PC-9 (cell line): ENCODE measurements at regions not wholly inside any gene's neighbourhood (a gene's known extent, or its start where the extent isn't known, plus 50 kb on each side); places are given as distances from the start of the nearest gene placed in this dataset.
"Not testable (repeated sequence)": the region's sequence is repeated elsewhere in the genome, so short reads cannot be mapped to it uniquely, and the experiment has no call there.

ENCODE experiments used
- BruUV-seq: library from RNA; stranded (reverse); fragments of 400-500 nt; replicated peaks from 2 replicates; lab custom pipeline; 2021; lab: Mats Ljungman, UMichigan
- CTCF ChIA-PET: fragments of 300-600 bp; sonication (Branson Sonifier 250); formaldehyde crosslinking; loops from one replicate; lab custom pipeline; 2022; ENCODE audit warnings: antibody characterized with exemption; lab: Charles Lee
- POLR2A ChIA-PET: fragments of 300-600 bp; sonication (Branson Sonifier 250); formaldehyde crosslinking; loops from one replicate; lab custom pipeline; 2022; ENCODE audit warnings: antibody characterized with exemption; ENCODE audit not compliant: unreplicated experiment; lab: Charles Lee
- DNase-seq, 2 experiments: peaks; one replicate each; pipeline versions ENCODE4 v3.0.0 to v3.0.0-alpha.2; 2015 to 2022; ENCODE audit warnings: mixed read lengths in 1 of 2
- H2AFZ ChIP-seq: fragments of 200-600 bp; sonication (generic); 2 replicates; pipeline ENCODE4 v1.8.1; 2017; ENCODE audit warnings: antibody characterized with exemption
- H3F3A ChIP-seq: fragments of 200-600 bp; sonication (generic); 2 replicates; pipeline ENCODE4 v1.8.1; 2017; ENCODE audit warnings: antibody characterized with exemption, mild to moderate bottlenecking, low read depth; ENCODE audit not compliant: insufficient read depth
- H3K27ac ChIP-seq: fragments of 200-600 bp; sonication (generic); 2 replicates; pipeline ENCODE4 v1.6.1; 2016; ENCODE audit warnings: mixed run types
- H3K27me3 ChIP-seq: fragments of 200-600 bp; sonication (generic); 2 replicates; pipeline ENCODE4 v1.6.1; 2016; ENCODE audit warnings: low read depth, mixed run types; ENCODE audit not compliant: insufficient read depth
- H3K36me3 ChIP-seq: fragments of 200-600 bp; sonication (generic); 2 replicates; pipeline ENCODE4 v1.6.1; 2016; ENCODE audit warnings: low read depth, mixed run types
- H3K4me1 ChIP-seq: fragments of 200-600 bp; sonication (generic); replicated peaks from 2 replicates; pipeline ENCODE4 v1.6.1; 2016; ENCODE audit warnings: mixed run types; ENCODE audit not compliant: insufficient read depth
- H3K4me2 ChIP-seq: fragments of 200-600 bp; sonication (generic); 2 replicates; pipeline ENCODE4 v1.6.1; 2017; ENCODE audit warnings: mixed run types
- H3K4me3 ChIP-seq: fragments of 200-600 bp; sonication (generic); 2 replicates; pipeline ENCODE4 v1.6.1; 2016; ENCODE audit warnings: mixed run types
- H3K79me2 ChIP-seq: fragments of 200-600 bp; sonication (generic); 2 replicates; pipeline ENCODE4 v1.6.1; 2017; ENCODE audit warnings: low read depth, mixed run types
- H3K9me2 ChIP-seq: fragments of 200-600 bp; sonication (generic); 2 replicates; pipeline ENCODE4 v1.8.1; 2017; ENCODE audit warnings: mild to moderate bottlenecking; ENCODE audit not compliant: insufficient read depth
- H3K9me3 ChIP-seq: fragments of 200-600 bp; sonication (generic); 2 replicates; pipeline ENCODE4 v1.8.1; 2016; ENCODE audit warnings: low read depth; ENCODE audit not compliant: insufficient read depth
- H4K20me1 ChIP-seq: fragments of 200-600 bp; sonication (generic); 2 replicates; pipeline ENCODE4 v1.8.1; 2017; ENCODE audit not compliant: insufficient read depth
- EZH2 ChIP-seq: fragments of 200-600 bp; sonication (generic); IDR thresholded peaks from 2 replicates; pipeline ENCODE4 v1.8.0; 2017; ENCODE audit warnings: antibody characterized with exemption, low read depth
- intact Hi-C: fragments of 100-400 bp; cut with micrococcal nuclease; formaldehyde crosslinking; loops from one replicate; pipeline ENCODE4 v1.10.0; 2022; ENCODE audit not compliant: unreplicated experiment
- TF ChIP-seq, protein P1 (sequence below): fragments of 200-600 bp; sonication (generic); conservative IDR thresholded peaks from 2 replicates; pipeline ENCODE4 v1.6.1; 2017; ENCODE audit warnings: mixed run types, antibody characterized with exemption, mild to moderate bottlenecking, moderate library complexity

DNA sequence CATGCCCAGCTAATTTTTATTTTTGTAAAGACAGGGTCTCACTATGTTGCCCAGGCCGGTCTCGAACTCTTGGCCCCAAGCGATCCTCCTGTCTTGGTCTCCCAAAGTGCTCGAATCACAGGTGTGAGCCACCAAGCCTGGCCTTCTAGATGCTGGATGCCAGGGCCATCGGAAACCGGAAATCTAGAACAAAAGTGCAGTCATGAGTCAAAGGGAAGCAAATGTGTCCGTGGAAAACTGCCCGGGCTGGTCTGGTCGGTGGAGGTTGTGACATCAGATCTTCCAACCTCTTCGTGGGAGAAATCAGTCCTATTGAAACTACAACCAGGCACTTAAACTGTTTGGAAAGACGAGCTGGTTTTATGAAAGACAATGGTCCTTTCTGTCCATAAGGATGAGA lies 92.3 kb upstream of the SHOX start:
- no peaks in the 10 kb centered on the region for H3K9me2 ChIP-seq
- DNase-seq, result peak; percentile 11 to 56
- H3K4me3 ChIP-seq, result no peak overlapping the region
- ChIA-PET CTCF (no interaction called here), POLR2A (no interaction called here)
- no peaks in the 10 kb centered on the region for H3K36me3 ChIP-seq
- no peaks in the 10 kb centered on the region for H3K4me1 ChIP-seq
- H3K27ac ChIP-seq, result no peak overlapping the region
- TF ChIP-seq, protein P1, sequence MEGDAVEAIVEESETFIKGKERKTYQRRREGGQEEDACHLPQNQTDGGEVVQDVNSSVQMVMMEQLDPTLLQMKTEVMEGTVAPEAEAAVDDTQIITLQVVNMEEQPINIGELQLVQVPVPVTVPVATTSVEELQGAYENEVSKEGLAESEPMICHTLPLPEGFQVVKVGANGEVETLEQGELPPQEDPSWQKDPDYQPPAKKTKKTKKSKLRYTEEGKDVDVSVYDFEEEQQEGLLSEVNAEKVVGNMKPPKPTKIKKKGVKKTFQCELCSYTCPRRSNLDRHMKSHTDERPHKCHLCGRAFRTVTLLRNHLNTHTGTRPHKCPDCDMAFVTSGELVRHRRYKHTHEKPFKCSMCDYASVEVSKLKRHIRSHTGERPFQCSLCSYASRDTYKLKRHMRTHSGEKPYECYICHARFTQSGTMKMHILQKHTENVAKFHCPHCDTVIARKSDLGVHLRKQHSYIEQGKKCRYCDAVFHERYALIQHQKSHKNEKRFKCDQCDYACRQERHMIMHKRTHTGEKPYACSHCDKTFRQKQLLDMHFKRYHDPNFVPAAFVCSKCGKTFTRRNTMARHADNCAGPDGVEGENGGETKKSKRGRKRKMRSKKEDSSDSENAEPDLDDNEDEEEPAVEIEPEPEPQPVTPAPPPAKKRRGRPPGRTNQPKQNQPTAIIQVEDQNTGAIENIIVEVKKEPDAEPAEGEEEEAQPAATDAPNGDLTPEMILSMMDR, result no peak
- TF ChIP-seq EZH2, result no peak
- H3F3A ChIP-seq, result no peaks in the 10 kb centered on the region
- H3K4me2 ChIP-seq, result no peak overlapping the region
- no peaks in the 10 kb centered on the region for H3K79me2 ChIP-seq
- H4K20me1 ChIP-seq, result no peaks in the 10 kb centered on the region
- no peak overlapping the region for H2AFZ ChIP-seq
- H3K27me3 ChIP-seq, result no peaks in the 10 kb centered on the region
- no TSS peak for BruUV-seq
- intact Hi-C loops, result no loop called here
- H3K9me3 ChIP-seq, result no peaks in the 10 kb centered on the region

DNA sequence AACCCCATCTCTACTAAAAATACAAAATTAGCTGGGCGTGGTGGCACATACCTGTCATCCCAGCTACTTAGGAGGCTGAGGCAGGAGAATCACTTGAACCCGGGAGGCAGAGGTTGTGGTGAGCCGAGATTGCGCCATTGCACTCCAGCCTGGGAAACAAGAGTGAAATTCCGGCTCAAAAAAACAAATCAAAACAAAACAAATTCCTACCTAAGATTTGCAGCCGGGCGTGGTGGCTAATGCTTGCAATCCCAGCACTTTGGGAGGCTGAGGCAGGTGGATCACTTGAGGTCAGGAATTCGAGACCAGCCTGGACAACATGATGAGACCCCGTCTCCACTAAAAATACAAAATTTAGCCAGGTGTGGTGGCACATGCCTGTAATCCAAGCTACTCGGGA lies 89.6 kb upstream of the SHOX start:
- H3K4me2 ChIP-seq, H2AFZ ChIP-seq, H3K9me2 ChIP-seq, H3K27ac ChIP-seq, intact Hi-C loops, CTCF ChIA-PET, H3F3A ChIP-seq, H3K36me3 ChIP-seq, DNase-seq, BruUV-seq, POLR2A ChIA-PET, H4K20me1 ChIP-seq, H3K9me3 ChIP-seq, H3K4me1 ChIP-seq, H3K4me3 ChIP-seq, H3K79me2 ChIP-seq: not testable (repeated sequence)
- peaks cover 19% of the 10 kb centered on the region; the same call in 1 of the 2 replicates for H3K27me3 ChIP-seq

DNA sequence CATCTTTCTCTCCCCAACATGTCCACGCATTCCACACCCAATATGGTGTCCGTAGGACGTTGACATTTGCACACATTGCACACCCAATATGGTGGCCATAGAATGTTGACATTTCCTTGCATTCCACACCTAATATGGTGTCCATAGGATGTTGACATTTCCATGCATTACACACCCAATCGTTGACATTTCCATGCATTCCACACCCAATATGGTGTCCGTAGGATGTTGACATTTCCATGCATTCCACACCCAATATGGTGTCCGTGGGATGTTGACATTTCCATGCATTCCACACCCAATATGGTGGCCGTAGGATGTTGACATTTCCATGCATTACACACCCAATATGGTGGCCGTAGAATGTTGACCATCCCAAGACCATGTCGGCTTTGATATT lies 88.4 kb upstream of the SHOX start:
- no peak for DNase-seq
- no peaks in the 10 kb centered on the region for H4K20me1 ChIP-seq
- intact Hi-C loops, result no loop called here
- H3K36me3 ChIP-seq, result no peaks in the 10 kb centered on the region
- no peaks in the 10 kb centered on the region for H3K4me1 ChIP-seq
- H3K79me2 ChIP-seq, result no peaks in the 10 kb centered on the region
- POLR2A ChIA-PET, result no interaction called here
- no TSS peak for BruUV-seq
- no peaks in the 10 kb centered on the region for H3K9me2 ChIP-seq
- H3K27me3 ChIP-seq, result peaks cover 24% of the 10 kb centered on the region; the same call in 1 of the 2 replicates
- CTCF ChIA-PET, result no interaction called here
- no peaks in the 10 kb centered on the region for H3F3A ChIP-seq
- H3K4me3 ChIP-seq, result no peak overlapping the region
- H3K4me2 ChIP-seq, result no peak overlapping the region
- no peaks in the 10 kb centered on the region for H3K9me3 ChIP-seq
- no peak overlapping the region for H3K27ac ChIP-seq
- H2AFZ ChIP-seq, result no peak overlapping the region
- no peak for TF ChIP-seq EZH2
- TF ChIP-seq, protein P1, result no peak

DNA sequence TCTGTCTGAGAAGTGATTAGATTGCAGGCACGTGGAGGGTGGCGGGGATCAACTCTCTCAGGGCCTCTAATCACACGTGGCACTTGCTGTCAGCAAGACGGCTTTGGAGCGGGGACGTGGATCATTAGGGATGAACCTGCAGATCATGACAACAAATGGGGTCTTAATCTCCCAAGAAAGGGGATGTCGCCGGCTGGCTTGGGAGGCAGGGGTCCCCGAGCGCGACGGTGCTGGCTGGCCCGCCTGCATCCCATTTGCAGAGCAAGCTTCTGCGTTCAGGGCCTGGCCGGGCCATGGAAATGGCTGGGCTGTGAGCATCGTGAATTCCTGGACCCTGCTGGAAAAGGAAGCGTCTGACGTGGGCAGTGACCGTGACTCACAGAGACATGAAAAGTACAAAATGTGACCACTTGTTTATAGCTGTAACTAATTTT lies 85.1 kb upstream of the SHOX start:
- BruUV-seq, result no TSS peak
- intact Hi-C loops, result no loop called here
- H3K9me2 ChIP-seq, result no peaks in the 10 kb centered on the region
- H3K4me2 ChIP-seq, result no peak overlapping the region
- no peaks in the 10 kb centered on the region for H3K79me2 ChIP-seq
- ChIA-PET POLR2A (no interaction called here), CTCF (no interaction called here)
- no peak for TF ChIP-seq EZH2
- TF ChIP-seq, protein P1, result no peak
- DNase-seq, result no peak
- H3K4me3 ChIP-seq, result no peak overlapping the region
- no peaks in the 10 kb centered on the region for H3K4me1 ChIP-seq
- no peak overlapping the region for H3K27ac ChIP-seq
- H2AFZ ChIP-seq, result no peak overlapping the region
- H3K27me3 ChIP-seq, result peaks cover 28% of the 10 kb centered on the region
- no peaks in the 10 kb centered on the region for H3K36me3 ChIP-seq
- no peaks in the 10 kb centered on the region for H3F3A ChIP-seq
- no peaks in the 10 kb centered on the region for H3K9me3 ChIP-seq
- H4K20me1 ChIP-seq, result no peaks in the 10 kb centered on the region
